IPS DF 6.9 (cell line): ENCODE measurements at regions not wholly inside any gene's neighbourhood (a gene's known extent, or its start where the extent isn't known, plus 50 kb on each side); places are given as distances from the start of the nearest gene placed in this dataset.
A peak's percentile ranks its signal among the peaks of the same experiment; 100 is the strongest.

Experiments
- DNase-seq: peaks from one replicate; pipeline ENCODE4 v3.0.0-alpha.2; 2013; ENCODE audit warnings: low read depth, low spot score
- H3K27ac ChIP-seq: one replicate; pipeline ENCODE4 v1.5.1; 2013; ENCODE audit warnings: low read length, control low read depth
- H3K27me3 ChIP-seq: 2 replicates; pipeline ENCODE4 v1.6.1; 2013; ENCODE audit warnings: mild to moderate bottlenecking, low read length; ENCODE audit not compliant: control insufficient read depth, insufficient read depth
- H3K36me3 ChIP-seq: 2 replicates; pipeline ENCODE4 v1.6.1; 2013; ENCODE audit warnings: low read length; ENCODE audit not compliant: control insufficient read depth, insufficient read depth
- H3K4me1 ChIP-seq: 2 replicates; pipeline ENCODE4 v1.6.1; 2013; ENCODE audit warnings: low read length; ENCODE audit not compliant: control insufficient read depth, insufficient read depth
- H3K4me3 ChIP-seq: 2 replicates; pipeline ENCODE4 v1.5.1; 2013; ENCODE audit warnings: mild to moderate bottlenecking, low read length
- H3K9me3 ChIP-seq: 2 replicates; pipeline ENCODE4 v1.6.1; 2013; ENCODE audit warnings: low read length, inconsistent platforms; ENCODE audit not compliant: control insufficient read depth, insufficient read depth
- WGBS: extraction: QIAGEN DNeasy Blood & Tissue Kit; methylation state at CpG from one replicate; pipeline ENCODE4 v1.1.7; 2013; ENCODE audit warnings: mixed read lengths, missing lambda C conversion rate; ENCODE audit not compliant: insufficient read length, insufficient coverage; 5-methylcytosine and 5-hydroxymethylcytosine counted together

DNA sequence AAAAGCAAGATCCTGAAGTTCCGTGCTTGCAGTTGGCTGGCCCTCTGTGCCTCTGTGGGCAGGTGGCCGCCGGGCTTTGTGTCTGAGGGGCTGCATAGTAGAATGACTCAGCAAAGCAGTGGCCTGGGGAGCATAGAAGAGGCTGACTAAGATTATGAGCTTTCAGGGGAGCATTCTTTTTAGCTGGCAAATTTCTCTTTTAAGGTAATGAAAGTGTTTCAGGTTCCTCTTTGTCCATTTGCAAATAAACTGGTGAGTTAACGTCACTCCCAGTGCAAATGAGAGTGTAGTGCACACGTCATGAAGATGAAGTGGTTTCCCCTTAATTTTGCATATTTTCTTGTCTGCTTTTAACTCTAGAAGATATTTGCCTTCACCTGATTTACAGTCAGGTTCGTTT lies 98.6 kb downstream of the BCL2L11 start:
- no peaks in the 10 kb centered on the region; the same call in 1 of the 2 replicates for H3K9me3 ChIP-seq
- H3K4me1 ChIP-seq, result no peaks in the 10 kb centered on the region; the same call in 1 of the 2 replicates
- H3K27ac ChIP-seq, result no peak overlapping the region
- H3K27me3 ChIP-seq, result no peaks in the 10 kb centered on the region
- no CpG with 5 or more reads among the region's 6 CpGs for WGBS
- no peak overlapping the region for H3K4me3 ChIP-seq
- no peak for DNase-seq
- H3K36me3 ChIP-seq, result no peaks in the 10 kb centered on the region

DNA sequence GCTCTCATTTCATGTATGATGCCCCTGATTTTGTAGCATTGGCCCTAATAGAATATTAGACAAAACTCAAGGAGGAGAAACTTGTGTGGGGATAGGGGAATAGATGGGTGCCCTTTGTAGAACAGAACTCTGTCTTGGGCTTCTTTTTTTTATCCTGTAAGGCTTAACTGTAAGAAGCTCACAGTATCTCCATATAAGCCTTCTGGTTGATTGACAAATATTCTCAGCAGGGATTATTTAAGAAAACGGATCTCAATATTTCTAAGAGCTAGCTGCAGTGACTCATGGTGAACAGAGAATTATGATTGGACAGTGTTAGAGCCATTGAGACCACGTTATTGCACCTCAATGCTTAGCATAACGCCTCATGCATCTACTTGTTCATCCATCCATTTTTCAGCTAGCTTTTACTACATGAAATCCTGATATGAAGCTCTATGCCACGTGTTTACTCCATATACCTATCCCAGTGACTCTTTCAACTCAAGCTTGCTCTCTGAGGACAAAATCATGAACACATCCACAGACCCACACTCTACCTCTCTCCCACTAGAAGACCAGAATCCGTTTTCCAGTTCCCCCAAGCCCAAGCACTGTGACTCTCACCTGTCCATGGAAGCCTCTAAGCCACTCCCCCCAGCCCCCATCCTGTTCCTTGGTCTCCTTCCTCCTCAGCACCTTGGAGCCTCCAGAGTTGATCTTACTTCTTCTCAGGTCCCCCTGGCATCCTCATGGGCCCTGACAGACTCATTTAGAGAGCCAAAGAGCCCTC lies 99.2 kb downstream of the BCL2L11 start:
- no peak overlapping the region for H3K27ac ChIP-seq
- no CpG with 5 or more reads among the region's 5 CpGs for WGBS
- H3K36me3 ChIP-seq, result no peaks in the 10 kb centered on the region
- no peaks in the 10 kb centered on the region for H3K27me3 ChIP-seq
- no peak for DNase-seq
- no peak overlapping the region for H3K4me3 ChIP-seq
- no peaks in the 10 kb centered on the region for H3K9me3 ChIP-seq
- no peaks in the 10 kb centered on the region; the same call in 1 of the 2 replicates for H3K4me1 ChIP-seq

- Histone ChIP-seq H3K4me3 (no peak overlapping the region), H3K4me1 (no peaks in the 10 kb centered on the region; the same call in 1 of the 2 replicates), H3K27me3 (no peaks in the 10 kb centered on the region), H3K36me3 (no peaks in the 10 kb centered on the region), H3K9me3 (no peaks in the 10 kb centered on the region), H3K27ac (no peak overlapping the region)
- WGBS, result no CpG with 5 or more reads among the region's 1 CpG
- no peak for DNase-seq
Observed at GRCh38 chr2:111220962-111221361, 100.2 kb downstream of the BCL2L11 start.

DNA sequence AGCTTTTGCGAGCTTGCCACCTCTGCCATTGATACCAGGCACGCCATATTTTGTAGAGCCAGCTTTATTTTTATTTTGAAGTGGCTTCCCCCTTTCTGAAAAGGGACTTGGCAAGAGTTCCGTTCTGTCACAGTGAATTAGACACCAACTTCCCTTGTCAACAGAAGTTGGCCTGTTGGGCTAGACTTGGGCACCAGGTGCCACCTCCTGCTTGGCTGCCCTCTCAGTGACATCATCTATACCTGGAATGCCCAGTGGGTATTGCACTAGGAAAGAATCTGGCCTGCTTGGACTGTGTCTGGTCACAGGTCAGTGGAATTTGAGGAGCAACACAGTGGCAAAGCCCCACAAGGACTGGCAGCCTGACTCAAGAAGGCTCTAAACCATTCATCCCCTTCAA lies 101.0 kb downstream of the BCL2L11 start:
- Histone ChIP-seq H3K36me3 (no peaks in the 10 kb centered on the region), H3K4me1 (no peaks in the 10 kb centered on the region; the same call in 1 of the 2 replicates), H3K4me3 (no peak overlapping the region), H3K27me3 (no peaks in the 10 kb centered on the region), H3K27ac (no peak overlapping the region), H3K9me3 (no peaks in the 10 kb centered on the region)
- no peak for DNase-seq
- WGBS, result no CpG with 5 or more reads among the region's 3 CpGs

DNA sequence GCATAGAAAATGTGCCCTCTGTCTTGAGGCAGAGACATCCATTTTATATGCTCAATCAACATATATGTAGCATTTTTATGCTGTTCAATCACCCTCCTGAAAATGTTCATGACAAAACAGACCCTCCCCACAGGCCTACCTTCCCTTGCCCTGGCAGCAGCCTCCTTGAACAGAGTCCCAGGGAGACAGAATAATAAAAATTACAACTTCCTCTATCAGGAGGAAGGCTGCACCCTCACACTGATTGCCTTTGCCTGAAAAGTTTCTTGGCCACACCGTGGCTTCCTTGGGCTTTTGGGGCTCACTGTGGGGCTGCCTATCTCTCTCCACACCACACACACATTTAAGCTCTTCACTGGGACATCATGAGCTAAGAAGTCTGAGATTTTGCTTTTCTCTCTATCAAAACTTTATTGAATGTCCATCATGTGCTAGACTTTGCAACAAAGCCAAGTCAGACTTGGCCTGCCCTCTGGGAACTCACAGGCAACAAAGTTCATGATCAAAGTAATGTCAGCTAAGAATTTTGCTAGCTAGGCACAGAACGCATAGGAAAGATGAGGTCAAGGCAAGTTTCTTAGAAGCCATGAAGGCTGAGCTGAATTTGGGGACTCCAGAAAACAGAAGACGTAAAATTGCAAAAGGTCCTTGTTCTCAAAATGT lies 101.6 kb downstream of the BCL2L11 start:
- H3K27ac ChIP-seq, result no peak overlapping the region
- no CpG with 5 or more reads among the region's 3 CpGs for WGBS
- DNase-seq, result no peak
- H3K9me3 ChIP-seq, result no peaks in the 10 kb centered on the region
- H3K27me3 ChIP-seq, result no peaks in the 10 kb centered on the region
- H3K4me3 ChIP-seq, result no peak overlapping the region
- no peaks in the 10 kb centered on the region; the same call in 1 of the 2 replicates for H3K4me1 ChIP-seq
- no peaks in the 10 kb centered on the region for H3K36me3 ChIP-seq

GRCh38 chr2:111225856-111226255 lies 105.1 kb downstream of the BCL2L11 start:
- H3K4me3 ChIP-seq, result no peak overlapping the region
- DNase-seq, result no peak
- no CpG with 5 or more reads among the region's 3 CpGs for WGBS
- H3K4me1 ChIP-seq, result peaks cover 3% of the 10 kb centered on the region
- H3K36me3 ChIP-seq, result no peaks in the 10 kb centered on the region
- no peak overlapping the region for H3K27ac ChIP-seq
- H3K9me3 ChIP-seq, result no peaks in the 10 kb centered on the region
- no peaks in the 10 kb centered on the region for H3K27me3 ChIP-seq

GRCh38 chr2:111226876-111227700 lies 106.4 kb downstream of the BCL2L11 start:
- H3K4me3 ChIP-seq, result no peak overlapping the region
- H3K27me3 ChIP-seq, result no peaks in the 10 kb centered on the region
- no peak for DNase-seq
- H3K36me3 ChIP-seq, result no peaks in the 10 kb centered on the region
- H3K4me1 ChIP-seq, result peaks cover 3% of the 10 kb centered on the region
- no peaks in the 10 kb centered on the region for H3K9me3 ChIP-seq
- no peak overlapping the region for H3K27ac ChIP-seq
- WGBS, result no CpG with 5 or more reads among the region's 6 CpGs

DNA sequence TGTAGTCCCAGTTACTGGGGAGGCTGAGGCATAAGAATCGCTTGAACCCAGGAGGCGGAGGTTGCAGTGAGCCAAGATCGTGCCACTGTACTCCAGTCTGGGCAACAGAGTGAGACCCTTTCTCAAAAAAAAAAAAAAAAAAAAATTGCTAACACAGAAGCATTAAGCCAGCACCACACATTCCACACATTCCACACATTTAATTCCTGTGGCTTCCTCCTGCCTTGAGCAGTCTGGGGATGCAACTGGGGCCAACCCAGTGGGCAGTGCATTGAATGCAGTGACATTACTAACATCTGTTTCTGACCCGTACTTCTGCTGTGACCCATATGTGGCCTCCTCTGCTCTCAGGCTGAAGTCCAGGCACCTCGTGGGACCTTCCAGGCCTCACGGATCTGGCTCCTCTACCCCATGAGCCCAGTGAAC lies 107.0 kb downstream of the BCL2L11 start:
- Histone ChIP-seq H3K4me1 (peaks cover 3% of the 10 kb centered on the region), H3K9me3 (no peaks in the 10 kb centered on the region), H3K4me3 (no peak overlapping the region), H3K27me3 (no peaks in the 10 kb centered on the region), H3K27ac (no peak overlapping the region), H3K36me3 (no peaks in the 10 kb centered on the region)
- no CpG with 5 or more reads among the region's 6 CpGs for WGBS
- peak; percentile 39 for DNase-seq

DNA sequence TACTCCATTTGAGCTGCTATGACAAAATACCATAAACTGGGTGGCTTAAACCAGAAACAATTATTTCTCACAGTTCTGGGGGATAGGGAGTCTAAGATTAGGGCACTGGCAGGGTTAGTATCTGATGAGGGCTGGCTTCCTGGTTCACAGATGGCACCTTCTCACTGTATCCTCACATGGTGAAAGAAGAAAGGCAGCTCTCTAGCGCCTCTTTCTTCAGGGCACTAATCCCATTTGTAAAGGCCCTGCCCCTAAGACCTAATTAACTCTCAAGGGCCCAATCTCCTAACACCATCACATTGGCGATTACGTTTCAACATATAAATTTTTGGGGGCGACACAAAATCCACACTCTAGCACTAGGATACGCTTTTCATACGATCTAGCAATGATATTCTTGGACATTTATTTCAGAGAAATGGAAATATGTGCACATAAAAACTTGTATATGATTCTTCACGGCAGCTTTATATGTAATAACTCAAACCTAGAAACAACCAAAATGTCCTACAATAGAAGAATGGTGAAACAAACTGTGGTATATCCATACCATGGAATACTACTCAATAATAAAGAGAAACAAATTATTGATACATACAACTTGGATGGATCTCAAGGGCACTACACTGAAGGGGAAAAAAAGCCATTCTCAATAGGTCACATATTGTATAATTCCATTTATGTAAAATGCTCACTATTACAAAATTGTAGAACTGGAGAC lies 111.0 kb downstream of the BCL2L11 start:
- WGBS, result no CpG with 5 or more reads among the region's 7 CpGs

More for the DNA sequence above, 111.0 kb downstream of the BCL2L11 start:
- H3K4me1 ChIP-seq, result peaks cover 3% of the 10 kb centered on the region
- H3K9me3 ChIP-seq, result no peaks in the 10 kb centered on the region
- H3K4me3 ChIP-seq, result no peak overlapping the region
- H3K27ac ChIP-seq, result no peak overlapping the region
- no peak for DNase-seq
- H3K27me3 ChIP-seq, result no peaks in the 10 kb centered on the region
- no peaks in the 10 kb centered on the region for H3K36me3 ChIP-seq
